ENCODE measurements at regions not wholly inside any gene's neighbourhood (a gene's known extent, or its start where the extent isn't known, plus 50 kb on each side); places are given as distances from the start of the nearest gene placed in this dataset.

- Histone ChIP-seq H3K4me3 (no peak overlapping the region), H2AFZ (no peak overlapping the region), H4K20me1 (replicated peaks; ENCODE audit: insufficient read depth) (no peaks in the 10 kb centered on the region), H3K27me3 (ENCODE audit: insufficient read depth) (no peaks in the 10 kb centered on the region), H3K4me2 (no peak overlapping the region), H3K36me3 (ENCODE audit: insufficient read depth) (no peaks in the 10 kb centered on the region), H3K4me1 (ENCODE audit: insufficient read depth) (0 out of 2 replicates have a peak, but pooled peaks cover 6% of the 10 kb centered on the region), H3K9me2 (ENCODE audit: insufficient read depth) (no peaks in the 10 kb centered on the region), H3K27ac (ENCODE audit: low read depth) (no peak overlapping the region), H3F3A (replicated peaks; ENCODE audit: low read depth) (no peaks in the 10 kb centered on the region), H3K79me2 (replicated peaks; ENCODE audit: insufficient read depth) (no peaks in the 10 kb centered on the region)
- TF ChIP-seq ZNF331 (CRISPR knock-in tag; IDR thresholded peaks at IDR 0.05; ENCODE audit: low read depth) = no peak
- no peak for TF ChIP-seq EZH2 (IDR thresholded peaks at IDR 0.05; ENCODE audit: low read depth, unreplicated experiment)
- TF ChIP-seq ETS1 (IDR thresholded peaks at IDR 0.05) = no peak
- no peak for TF ChIP-seq CREB1 (CRISPR knock-in tag; IDR thresholded peaks at IDR 0.05; ENCODE audit: low read depth)
- no peak for TF ChIP-seq ZNF114 (CRISPR knock-in tag; IDR thresholded peaks at IDR 0.05)
- TF ChIP-seq STAT1 (IDR thresholded peaks at IDR 0.05; ENCODE audit: unreplicated experiment) = no peak
- no peak for TF ChIP-seq CTCF (conservative IDR thresholded peaks at IDR 0.05; ENCODE audit: low read depth in 2 of 2)
- TF ChIP-seq NANOG (IDR thresholded peaks at IDR 0.05; ENCODE audit: borderline replicate concordance) = no peak
- no peak for TF ChIP-seq JUNB (IDR thresholded peaks at IDR 0.05; ENCODE audit: unreplicated experiment)
- TF ChIP-seq ZNF462 (CRISPR knock-in tag; IDR thresholded peaks at IDR 0.05) = no peak
- no peak for TF ChIP-seq EZH2phosphoT487 (IDR thresholded peaks at IDR 0.05; ENCODE audit: unreplicated experiment)
- TF ChIP-seq REST (IDR thresholded peaks at IDR 0.05; ENCODE audit: unreplicated experiment) = no peak
- TF ChIP-seq POLR2AphosphoS5 (IDR thresholded peaks at IDR 0.05; ENCODE audit: low read depth) = no peak
- Mint-ChIP-seq H3K27ac (no peak overlapping the region), H3K36me3 (ENCODE audit: low read depth) (no peaks in the 10 kb centered on the region), H3K4me1 (peaks cover 6% of the 10 kb centered on the region), H3K27me3 (ENCODE audit: insufficient read depth, low read depth, poor library complexity) (no peaks in the 10 kb centered on the region), H3K4me3 (no peak overlapping the region), H3K9me3 (no peaks in the 10 kb centered on the region)
- DNase-seq (ENCODE audit: low spot score) (peak; percentile 44), ATAC-seq (peak; percentile 58)
Measured at GRCh38 chr5:12072441-12072840, 168.2 kb upstream of the CTNND2 start.

Measured in GM23338 (cell line).